GM06990 (cell line): ENCODE measurements at regions not wholly inside any gene's neighbourhood (a gene's known extent, or its start where the extent isn't known, plus 50 kb on each side); places are given as distances from the start of the nearest gene placed in this dataset.

Experiments used
- DNase-seq: peaks from one replicate; pipeline ENCODE4 v3.0.0-alpha.2; 2011; ENCODE audit not compliant: insufficient read length; ENCODE audit errors: extremely low read depth
- H3K27me3 ChIP-seq: replicated peaks from 2 replicates; pipeline ENCODE4 v1.6.0; 2011; ENCODE audit warnings: low read length; ENCODE audit not compliant: control insufficient read depth, insufficient read depth
- H3K36me3 ChIP-seq: 2 replicates; pipeline ENCODE4 v1.5.1; 2011; ENCODE audit warnings: low read length; ENCODE audit not compliant: control insufficient read depth, insufficient read depth
- H3K4me3 ChIP-seq: replicated peaks from 2 replicates; pipeline ENCODE4 v1.5.1; 2011; ENCODE audit warnings: low read depth, mild to moderate bottlenecking, control low read depth, low read length
- TF ChIP-seq, protein P1 (sequence below): IDR thresholded peaks from 2 replicates; pipeline ENCODE4 v1.5.1; 2011; ENCODE audit warnings: low read length, control low read depth, mild to moderate bottlenecking, inconsistent platforms; ENCODE audit not compliant: insufficient read depth, poor library complexity, severe bottlenecking

DNA sequence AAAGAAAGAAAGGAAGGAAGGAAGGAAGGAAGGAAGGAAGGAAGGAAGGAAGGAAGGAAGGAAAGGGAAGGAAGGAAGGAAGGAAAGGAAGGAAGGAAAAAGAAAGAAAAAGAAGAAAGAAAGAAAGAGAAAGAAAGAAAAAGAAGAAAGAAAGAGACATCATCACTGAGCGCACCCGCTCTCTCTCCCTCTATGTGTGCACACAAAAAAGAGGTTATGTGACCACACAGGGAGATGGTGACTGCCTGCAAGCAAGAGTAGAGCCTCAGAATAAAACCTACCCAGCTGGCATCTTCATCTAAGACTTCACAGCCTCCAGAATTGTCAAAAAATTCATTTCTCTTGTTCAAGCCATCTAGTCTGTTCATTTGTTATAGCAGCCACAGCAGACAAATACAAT lies 1307.4 kb upstream of the ACVR2A start:
- Histone ChIP-seq H3K4me3 (no peak overlapping the region), H3K36me3 (no peaks in the 10 kb centered on the region), H3K27me3 (no peaks in the 10 kb centered on the region)
- DNase-seq: no peak
- TF ChIP-seq, protein P1, sequence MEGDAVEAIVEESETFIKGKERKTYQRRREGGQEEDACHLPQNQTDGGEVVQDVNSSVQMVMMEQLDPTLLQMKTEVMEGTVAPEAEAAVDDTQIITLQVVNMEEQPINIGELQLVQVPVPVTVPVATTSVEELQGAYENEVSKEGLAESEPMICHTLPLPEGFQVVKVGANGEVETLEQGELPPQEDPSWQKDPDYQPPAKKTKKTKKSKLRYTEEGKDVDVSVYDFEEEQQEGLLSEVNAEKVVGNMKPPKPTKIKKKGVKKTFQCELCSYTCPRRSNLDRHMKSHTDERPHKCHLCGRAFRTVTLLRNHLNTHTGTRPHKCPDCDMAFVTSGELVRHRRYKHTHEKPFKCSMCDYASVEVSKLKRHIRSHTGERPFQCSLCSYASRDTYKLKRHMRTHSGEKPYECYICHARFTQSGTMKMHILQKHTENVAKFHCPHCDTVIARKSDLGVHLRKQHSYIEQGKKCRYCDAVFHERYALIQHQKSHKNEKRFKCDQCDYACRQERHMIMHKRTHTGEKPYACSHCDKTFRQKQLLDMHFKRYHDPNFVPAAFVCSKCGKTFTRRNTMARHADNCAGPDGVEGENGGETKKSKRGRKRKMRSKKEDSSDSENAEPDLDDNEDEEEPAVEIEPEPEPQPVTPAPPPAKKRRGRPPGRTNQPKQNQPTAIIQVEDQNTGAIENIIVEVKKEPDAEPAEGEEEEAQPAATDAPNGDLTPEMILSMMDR: no peak

DNA sequence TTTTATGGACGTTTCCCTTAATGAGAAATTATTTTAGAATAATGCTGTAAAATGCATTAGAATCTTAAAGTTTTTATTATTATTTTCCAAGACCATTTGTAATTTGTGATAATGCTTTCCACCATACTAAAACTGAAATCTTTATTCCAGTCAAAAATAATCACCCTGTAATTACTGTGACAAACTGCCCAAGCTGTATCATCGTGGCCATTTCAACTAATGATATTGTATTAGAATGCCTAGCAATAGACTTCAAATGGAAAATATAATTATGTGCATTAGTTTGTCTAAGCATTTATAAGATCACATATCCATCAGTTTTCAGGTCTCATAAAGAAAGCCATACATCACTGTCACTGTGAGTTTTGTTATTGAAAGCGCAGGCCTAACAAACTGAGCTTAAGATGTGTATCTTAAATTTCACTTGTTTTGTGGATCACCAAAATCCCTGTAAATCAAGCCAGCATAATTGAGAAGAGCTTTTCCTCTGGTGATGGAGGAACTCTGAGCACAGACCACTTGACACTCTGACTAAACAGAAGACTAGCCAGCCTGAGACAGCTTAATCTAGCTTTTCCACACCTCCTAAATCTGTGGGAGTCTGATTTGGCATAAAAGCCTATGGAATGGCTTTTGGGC lies 1312.2 kb upstream of the ACVR2A start:
- DNase-seq: no peak
- Histone ChIP-seq H3K27me3 (no peaks in the 10 kb centered on the region), H3K36me3 (no peaks in the 10 kb centered on the region), H3K4me3 (no peak overlapping the region)
- TF ChIP-seq, protein P1: no peak

DNA sequence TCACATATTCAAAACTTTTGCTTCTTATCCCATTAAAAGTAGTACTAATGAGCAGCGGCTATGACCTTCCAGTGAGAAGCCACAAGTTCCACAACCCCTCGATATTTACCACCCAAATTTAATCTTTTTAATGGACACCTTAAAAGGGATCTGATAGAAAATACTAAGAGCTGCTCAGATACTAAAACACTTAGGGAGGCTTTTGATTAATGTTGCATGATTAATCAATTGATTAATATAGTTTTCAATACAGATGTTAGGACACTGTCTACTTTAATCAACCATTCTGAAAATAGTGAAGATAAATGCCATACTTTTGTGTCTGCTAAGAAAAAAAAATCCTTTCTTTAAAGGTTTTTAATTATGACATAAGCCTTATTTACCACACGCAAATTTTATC lies 1312.8 kb upstream of the ACVR2A start:
- Histone ChIP-seq H3K27me3 (no peaks in the 10 kb centered on the region), H3K36me3 (no peaks in the 10 kb centered on the region), H3K4me3 (no peak overlapping the region)
- TF ChIP-seq, protein P1: no peak
- no peak for DNase-seq

DNA sequence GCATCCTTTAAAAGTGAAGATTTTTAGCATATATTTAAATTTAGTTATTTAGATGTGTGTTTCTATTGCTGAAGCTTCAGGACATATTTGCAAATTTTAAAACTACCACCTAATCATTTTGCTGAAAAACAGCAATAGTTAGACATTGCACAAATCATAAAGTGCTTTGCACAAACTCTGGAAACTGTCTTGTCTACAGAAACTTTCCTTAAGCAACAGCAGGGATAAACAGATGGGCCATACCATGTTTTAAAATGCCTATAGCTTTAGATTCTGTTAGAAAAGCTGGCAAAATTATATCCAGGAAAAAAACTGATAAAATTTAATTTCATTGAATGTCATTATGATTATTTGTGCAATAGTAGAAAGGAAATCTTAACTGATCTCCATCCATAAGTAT lies 1313.9 kb upstream of the ACVR2A start:
- TF ChIP-seq, protein P1: no peak
- no peak overlapping the region for H3K4me3 ChIP-seq
- no peak for DNase-seq
- H3K27me3 ChIP-seq: no peaks in the 10 kb centered on the region
- no peaks in the 10 kb centered on the region for H3K36me3 ChIP-seq

DNA sequence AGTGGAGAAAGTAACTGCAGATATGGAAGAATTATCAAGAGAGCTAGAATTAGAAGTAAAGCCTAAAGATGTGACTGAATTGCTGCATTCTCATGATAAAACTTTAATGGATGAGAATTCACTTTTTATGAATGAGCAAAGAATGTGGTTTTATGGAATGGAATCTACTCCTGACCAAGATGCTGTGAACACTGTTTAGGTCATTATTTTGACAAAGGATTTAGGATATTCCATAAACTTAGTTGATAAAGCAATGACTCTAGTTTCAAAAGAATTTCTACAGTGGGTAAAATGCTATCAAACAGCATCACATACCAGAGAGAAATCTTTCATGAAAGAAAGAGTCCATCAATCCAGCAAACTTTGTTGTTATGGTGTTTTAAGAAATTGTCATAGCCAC lies 1317.7 kb upstream of the ACVR2A start:
- Histone ChIP-seq H3K36me3 (no peaks in the 10 kb centered on the region), H3K4me3 (no peak overlapping the region), H3K27me3 (no peaks in the 10 kb centered on the region)
- no peak for DNase-seq
- TF ChIP-seq, protein P1: no peak

DNA sequence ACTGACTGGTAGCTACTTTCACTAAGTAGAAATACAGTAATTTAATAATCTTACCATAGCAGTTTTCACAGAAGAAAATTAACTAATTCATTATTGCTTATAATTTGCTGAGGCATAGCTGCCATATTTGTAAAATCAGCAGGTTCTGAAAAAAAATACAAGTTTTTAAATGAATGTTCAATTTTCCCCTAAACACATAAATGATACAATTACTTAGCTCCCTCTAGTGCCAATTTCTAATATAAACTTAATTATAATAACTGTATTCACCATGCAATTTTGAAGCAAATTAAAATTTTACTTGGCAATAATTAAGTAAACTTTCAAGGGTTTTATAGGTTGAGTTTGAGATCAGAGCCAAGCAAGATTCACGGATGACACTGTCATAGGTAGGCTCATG lies 1321.6 kb upstream of the ACVR2A start:
- TF ChIP-seq, protein P1: no peak
- no peak for DNase-seq
- Histone ChIP-seq H3K36me3 (no peaks in the 10 kb centered on the region), H3K4me3 (no peak overlapping the region), H3K27me3 (no peaks in the 10 kb centered on the region)
